ENCODE measurements at regions not wholly inside any gene's neighbourhood (a gene's known extent, or its start where the extent isn't known, plus 50 kb on each side); places are given as distances from the start of the nearest gene placed in this dataset.
A peak's percentile ranks its signal among the peaks of the same experiment; 100 is the strongest.

DNA sequence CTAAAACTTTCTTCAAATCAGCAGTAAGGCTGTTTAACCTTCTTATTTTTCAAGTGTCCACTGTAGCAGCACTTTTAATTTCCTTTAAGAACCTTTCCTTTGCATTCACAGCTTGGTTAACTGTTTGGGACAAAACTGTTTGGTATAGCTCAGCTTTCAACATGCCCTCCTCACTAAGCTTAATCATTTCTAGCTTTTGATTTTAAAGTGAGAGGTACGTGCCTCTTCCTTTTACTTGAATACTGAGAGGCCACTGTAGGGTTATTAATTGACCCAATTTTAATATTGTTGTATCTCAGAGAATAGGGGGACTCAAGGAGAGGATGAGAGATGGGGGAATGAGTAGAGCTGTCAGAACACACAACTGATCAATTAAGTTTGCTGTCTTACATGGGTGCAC, 129.5 kb upstream of the MMS22L start:
- Histone ChIP-seq H3K4me1 (no peaks in the 10 kb centered on the region), H3K27ac (no peak overlapping the region), H3K4me3 (no peak overlapping the region), H3K9me3 (no peaks in the 10 kb centered on the region), H3K36me3 (no peaks in the 10 kb centered on the region), H3K27me3 (no peaks in the 10 kb centered on the region)
- TF ChIP-seq, protein P1, sequence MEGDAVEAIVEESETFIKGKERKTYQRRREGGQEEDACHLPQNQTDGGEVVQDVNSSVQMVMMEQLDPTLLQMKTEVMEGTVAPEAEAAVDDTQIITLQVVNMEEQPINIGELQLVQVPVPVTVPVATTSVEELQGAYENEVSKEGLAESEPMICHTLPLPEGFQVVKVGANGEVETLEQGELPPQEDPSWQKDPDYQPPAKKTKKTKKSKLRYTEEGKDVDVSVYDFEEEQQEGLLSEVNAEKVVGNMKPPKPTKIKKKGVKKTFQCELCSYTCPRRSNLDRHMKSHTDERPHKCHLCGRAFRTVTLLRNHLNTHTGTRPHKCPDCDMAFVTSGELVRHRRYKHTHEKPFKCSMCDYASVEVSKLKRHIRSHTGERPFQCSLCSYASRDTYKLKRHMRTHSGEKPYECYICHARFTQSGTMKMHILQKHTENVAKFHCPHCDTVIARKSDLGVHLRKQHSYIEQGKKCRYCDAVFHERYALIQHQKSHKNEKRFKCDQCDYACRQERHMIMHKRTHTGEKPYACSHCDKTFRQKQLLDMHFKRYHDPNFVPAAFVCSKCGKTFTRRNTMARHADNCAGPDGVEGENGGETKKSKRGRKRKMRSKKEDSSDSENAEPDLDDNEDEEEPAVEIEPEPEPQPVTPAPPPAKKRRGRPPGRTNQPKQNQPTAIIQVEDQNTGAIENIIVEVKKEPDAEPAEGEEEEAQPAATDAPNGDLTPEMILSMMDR (IDR thresholded peaks at IDR 0.05) = no peak
- TF ChIP-seq POLR2A (IDR thresholded peaks at IDR 0.05) = no peak
- no peak for DNase-seq

DNA sequence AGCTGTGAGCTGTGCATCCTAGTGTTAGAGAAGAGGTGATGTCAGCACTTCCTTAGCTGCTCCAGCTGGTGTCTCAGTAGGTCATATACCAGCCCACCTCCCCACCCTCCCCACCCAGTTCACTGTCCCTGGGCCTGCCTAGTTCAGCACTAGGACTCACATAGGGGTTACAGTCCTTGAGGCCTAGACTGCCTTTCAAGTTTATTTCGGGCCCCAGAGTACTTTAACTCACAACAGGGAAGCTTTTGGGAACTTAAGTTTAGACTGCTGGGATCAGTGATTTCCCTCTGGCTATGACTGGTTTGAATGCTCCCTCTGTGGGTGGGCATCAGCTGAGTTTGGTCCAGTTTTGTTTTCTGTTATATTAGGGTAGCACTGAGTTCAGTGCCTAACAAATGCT, 139.2 kb upstream of the MMS22L start:
- no peaks in the 10 kb centered on the region for H3K4me1 ChIP-seq
- H3K27me3 ChIP-seq = no peaks in the 10 kb centered on the region
- no peaks in the 10 kb centered on the region for H3K36me3 ChIP-seq
- no peaks in the 10 kb centered on the region for H3K9me3 ChIP-seq
- TF ChIP-seq POLR2A (IDR thresholded peaks at IDR 0.05) = no peak
- TF ChIP-seq, protein P1 (IDR thresholded peaks at IDR 0.05) = no peak
- DNase-seq = no peak
- H3K27ac ChIP-seq = no peak overlapping the region
- H3K4me3 ChIP-seq = no peak overlapping the region

DNA sequence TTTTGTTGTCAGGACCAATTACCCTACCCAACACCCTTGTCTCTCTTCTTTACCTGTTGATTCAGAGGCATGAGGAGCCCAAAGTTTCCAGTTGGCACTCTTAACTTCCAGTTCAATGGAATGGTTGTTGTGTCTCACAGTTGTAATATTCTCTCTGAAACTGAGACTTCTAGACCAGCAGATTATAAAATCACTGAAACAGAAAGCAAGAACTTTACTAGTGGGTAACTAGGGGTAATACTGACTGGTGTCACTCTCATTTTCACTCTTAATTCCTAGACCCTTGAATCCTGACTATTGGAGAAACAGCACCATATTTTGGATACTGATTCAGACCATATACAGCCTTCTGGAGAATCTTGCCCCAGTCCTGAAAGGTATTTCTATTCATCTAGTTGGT, 140.2 kb upstream of the MMS22L start:
- Histone ChIP-seq H3K27ac (no peak overlapping the region), H3K27me3 (no peaks in the 10 kb centered on the region), H3K4me3 (no peak overlapping the region), H3K9me3 (no peaks in the 10 kb centered on the region), H3K36me3 (no peaks in the 10 kb centered on the region), H3K4me1 (no peaks in the 10 kb centered on the region)
- TF ChIP-seq, protein P1 (IDR thresholded peaks at IDR 0.05) = no peak
- TF ChIP-seq POLR2A (IDR thresholded peaks at IDR 0.05) = no peak
- DNase-seq = no peak

DNA sequence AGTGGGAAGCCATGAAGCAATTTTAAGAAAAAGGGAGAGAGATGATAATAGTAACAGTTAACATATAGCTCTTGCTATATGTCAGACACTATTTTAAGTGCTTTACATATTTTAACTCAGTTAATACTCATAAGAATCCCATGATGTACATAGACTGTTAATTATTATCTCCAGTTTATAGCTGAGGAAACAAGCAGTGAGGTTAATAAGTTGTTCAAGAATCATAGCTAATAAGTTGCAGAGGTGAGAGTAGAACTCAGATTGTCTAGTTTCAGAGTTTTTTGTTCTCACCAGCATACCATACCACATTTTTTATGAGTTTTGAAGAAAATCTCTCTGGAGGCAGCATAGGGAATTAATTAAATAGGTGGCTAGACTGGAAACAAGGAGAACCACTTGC, 144.6 kb upstream of the MMS22L start:
- H3K4me1 ChIP-seq = no peaks in the 10 kb centered on the region
- H3K27ac ChIP-seq = no peak overlapping the region
- no peak for DNase-seq
- no peaks in the 10 kb centered on the region for H3K9me3 ChIP-seq
- H3K36me3 ChIP-seq = no peaks in the 10 kb centered on the region
- TF ChIP-seq POLR2A (IDR thresholded peaks at IDR 0.05) = no peak
- TF ChIP-seq, protein P1 (IDR thresholded peaks at IDR 0.05) = no peak
- H3K27me3 ChIP-seq = no peaks in the 10 kb centered on the region
- H3K4me3 ChIP-seq = no peak overlapping the region

DNA sequence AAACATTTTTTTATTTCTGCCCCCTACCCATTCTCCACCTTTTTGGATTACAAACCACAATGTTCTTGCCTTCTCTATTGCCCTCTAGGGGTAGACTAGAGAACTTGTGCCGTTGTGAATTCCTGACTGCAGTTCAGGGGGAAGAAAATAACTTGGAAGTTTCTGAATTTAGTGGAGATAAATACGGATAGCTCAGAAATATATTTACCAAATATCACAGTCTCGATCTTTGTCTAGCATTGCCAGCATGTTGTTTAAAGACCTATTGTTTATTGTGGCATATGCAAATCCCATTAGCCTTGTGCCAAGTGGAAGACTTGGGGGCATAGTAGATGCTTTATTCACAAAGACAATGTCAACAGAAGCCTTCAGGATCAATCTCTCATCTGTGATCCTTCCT, 154.1 kb upstream of the MMS22L start:
- DNase-seq = no peak
- Histone ChIP-seq H3K4me3 (no peak overlapping the region), H3K27ac (no peak overlapping the region), H3K9me3 (no peaks in the 10 kb centered on the region), H3K27me3 (no peaks in the 10 kb centered on the region), H3K36me3 (no peaks in the 10 kb centered on the region), H3K4me1 (no peaks in the 10 kb centered on the region)
- TF ChIP-seq, protein P1 (IDR thresholded peaks at IDR 0.05) = peak in 4 of 6 experiments; percentile 38 to 46 (median 42)
- no peak for TF ChIP-seq POLR2A (IDR thresholded peaks at IDR 0.05)

DNA sequence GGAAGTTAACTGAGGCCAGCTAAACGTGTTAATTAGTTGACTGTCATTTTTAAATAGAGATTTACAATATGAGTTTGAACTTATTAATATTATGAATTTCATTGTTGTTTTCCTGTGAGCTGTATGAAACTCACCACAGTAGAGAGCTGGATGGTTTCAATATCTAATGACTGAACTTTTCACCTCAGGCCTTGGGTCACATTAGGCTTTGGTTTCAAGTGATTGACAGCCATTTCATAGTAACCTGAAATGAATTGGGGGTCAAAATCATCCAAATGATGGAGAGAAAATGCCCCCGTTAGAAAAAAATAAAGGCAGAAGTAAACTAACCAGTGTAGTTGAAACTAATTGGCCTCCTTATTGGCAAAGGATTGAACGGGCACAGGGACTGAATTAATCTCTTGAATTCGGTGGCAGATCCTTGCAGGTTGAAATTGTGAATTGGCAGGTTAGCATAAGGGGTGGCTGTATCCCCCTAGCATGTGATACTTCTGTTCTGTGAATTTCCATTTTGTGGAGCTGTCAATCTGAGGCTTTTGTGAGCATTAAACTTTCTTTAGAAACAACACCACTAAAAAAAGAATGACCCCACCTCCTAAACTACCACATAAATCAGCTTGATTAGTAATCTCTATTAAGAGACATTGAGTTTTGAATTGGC, 155.1 kb upstream of the MMS22L start:
- no peak for TF ChIP-seq POLR2A (IDR thresholded peaks at IDR 0.05)
- TF ChIP-seq, protein P1 (IDR thresholded peaks at IDR 0.05) = no peak
- no peaks in the 10 kb centered on the region for H3K27me3 ChIP-seq
- no peak for DNase-seq

More for the DNA sequence above, 155.1 kb upstream of the MMS22L start:
- Histone ChIP-seq H3K4me3 (no peak overlapping the region), H3K9me3 (no peaks in the 10 kb centered on the region), H3K27ac (no peak overlapping the region), H3K36me3 (no peaks in the 10 kb centered on the region), H3K4me1 (no peaks in the 10 kb centered on the region)
